Gastroesophageal sphincter (tissue), 4 donors: ENCODE measurements at regions not wholly inside any gene's neighbourhood (a gene's known extent, or its start where the extent isn't known, plus 50 kb on each side); places are given as distances from the start of the nearest gene placed in this dataset.

Source experiments
- ATAC-seq: fragments of 150-250 bp; one replicate; pipeline ENCODE4 v1.9.1; 2016; ENCODE audit warnings: mild to moderate bottlenecking, moderate library complexity
- H3K27ac ChIP-seq, 4 donors: fragments of 200-600 bp; sonication (generic) in 3 of 4; 1 replicate in 3 of 4; 2 replicates in 1 of 4; pipeline ENCODE4 v1.5.1; 2016 to 2019
- H3K27me3 ChIP-seq: fragments of 200-600 bp; sonication (generic); one replicate; pipeline ENCODE4 v1.5.1; 2019
- H3K36me3 ChIP-seq, 2 donors: fragments of 200-600 bp; sonication (generic); one replicate each; pipeline ENCODE4 v1.5.1; 2019; ENCODE audit warnings: control low read depth in 1 of 2
- H3K4me1 ChIP-seq, 3 donors: fragments of 200-600 bp; sonication (generic); 1 replicate in 2 of 3; 2 replicates in 1 of 3; pipeline ENCODE4 v1.5.1; 2016 to 2019; ENCODE audit warnings: control low read depth in 2 of 3
- H3K4me3 ChIP-seq, 2 donors: fragments of 200-600 bp; sonication (generic); one replicate each; pipeline ENCODE4 v1.5.1; 2019; ENCODE audit warnings: mild to moderate bottlenecking in 1 of 2, moderate library complexity in 1 of 2
- H3K9me3 ChIP-seq, 3 donors: fragments of 200-600 bp; sonication (generic); one replicate each; pipeline ENCODE4 v1.5.1; 2017 to 2019; ENCODE audit warnings: control low read depth in 2 of 3
- CTCF ChIP-seq, 4 experiments: fragments of 200-600 bp in 2 of 4; fragments of 450-650 bp in 2 of 4; sonication (generic) in 1 of 4; IDR thresholded peaks; one replicate each; pipeline ENCODE4 v1.5.1; 2017 to 2019; ENCODE audit warnings: antibody characterized with exemption in 4 of 4, mild to moderate bottlenecking in 2 of 4, moderate library complexity in 2 of 4
- EP300 ChIP-seq: sonication (generic); formaldehyde crosslinking; IDR thresholded peaks from one replicate; pipeline ENCODE4 v1.6.1; 2017; ENCODE audit warnings: antibody characterized with exemption, mild to moderate bottlenecking
- POLR2A ChIP-seq, 2 donors: fragments of 450-650 bp; IDR thresholded peaks; one replicate each; pipeline ENCODE4 v1.6.1; 2017; ENCODE audit warnings: antibody characterized with exemption in 2 of 2, mild to moderate bottlenecking in 2 of 2, moderate library complexity in 1 of 2
- POLR2AphosphoS5 ChIP-seq: sonication (generic); formaldehyde crosslinking; IDR thresholded peaks from one replicate; pipeline ENCODE4 v1.6.1; 2017; ENCODE audit warnings: antibody characterized with exemption
- WGBS, 2 donors: methylation state at CpG; one replicate each; pipeline ENCODE4 v1.1.5; 2018; ENCODE audit warnings: low coverage in 1 of 2; 5-methylcytosine and 5-hydroxymethylcytosine counted together

GRCh38 chr5:144103611-144104485 lies 66.6 kb downstream of the YIPF5 start:
- H3K27ac ChIP-seq = no peak overlapping the region
- no peak for TF ChIP-seq EP300
- H3K4me3 ChIP-seq = no peak overlapping the region
- no peaks in the 10 kb centered on the region for H3K27me3 ChIP-seq
- no peaks in the 10 kb centered on the region for H3K4me1 ChIP-seq
- no peaks in the 10 kb centered on the region for H3K36me3 ChIP-seq
- H3K9me3 ChIP-seq = no peaks in the 10 kb centered on the region
- no peak for ATAC-seq
- WGBS, 2 donors = 75 to 86% methylated on average over 5 of the region's 6 CpGs

GRCh38 chr5:144105371-144105770 lies 65.1 kb downstream of the YIPF5 start:
- WGBS, 2 donors = 17 to 62% methylated on average over 1 of the region's 1 CpG
- H3K36me3 ChIP-seq = no peaks in the 10 kb centered on the region
- TF ChIP-seq POLR2AphosphoS5 = no peak
- no peak for TF ChIP-seq CTCF (IDR thresholded peaks at IDR 0.05)
- TF ChIP-seq EP300 = no peak
- TF ChIP-seq POLR2A (IDR thresholded peaks at IDR 0.05) = no peak
- H3K27me3 ChIP-seq = no peaks in the 10 kb centered on the region
- H3K4me1 ChIP-seq = no peaks in the 10 kb centered on the region
- no peak overlapping the region for H3K4me3 ChIP-seq
- no peak for ATAC-seq
- no peak overlapping the region for H3K27ac ChIP-seq
- no peaks in the 10 kb centered on the region for H3K9me3 ChIP-seq

- H3K4me3 ChIP-seq = no peak overlapping the region
- no peaks in the 10 kb centered on the region for H3K4me1 ChIP-seq
- no peaks in the 10 kb centered on the region for H3K9me3 ChIP-seq
- H3K27ac ChIP-seq = no peak overlapping the region
- ATAC-seq = no peak
- H3K27me3 ChIP-seq = no peaks in the 10 kb centered on the region
- no peak for TF ChIP-seq POLR2AphosphoS5
- TF ChIP-seq CTCF (IDR thresholded peaks at IDR 0.05) = no peak
- TF ChIP-seq EP300 = no peak
- H3K36me3 ChIP-seq = no peaks in the 10 kb centered on the region
Measured at GRCh38 chr5:144108131-144108530, 62.3 kb downstream of the YIPF5 start.
